SHP77 (cell line): ENCODE measurements at regions not wholly inside any gene's neighbourhood (a gene's known extent, or its start where the extent isn't known, plus 50 kb on each side); places are given as distances from the start of the nearest gene placed in this dataset.
"Not testable (repeated sequence)": the region's sequence is repeated elsewhere in the genome, so short reads cannot be mapped to it uniquely, and the experiment has no call there.

Source experiments
- DNase-seq, 2 experiments: peaks; one replicate each; lab custom pipeline; 2025; lab: John Stamatoyannopoulos, UW

GRCh38 chr14:103186909-103187586, 63.8 kb downstream of the TNFAIP2 start:
- no peak for DNase-seq

GRCh38 chr14:103187911-103188310, 64.7 kb downstream of the TNFAIP2 start:
- no peak for DNase-seq

GRCh38 chr14:103188810-103189480, 65.7 kb downstream of the TNFAIP2 start:
- DNase-seq: no peak

- no peak for DNase-seq
These were observed 66.5 kb downstream of the TNFAIP2 start for GRCh38 chr14:103189481-103190470.

- DNase-seq: no peak
These were observed 67.5 kb downstream of the TNFAIP2 start for GRCh38 chr14:103190741-103191140.

GRCh38 chr14:103191844-103192243, 68.6 kb downstream of the TNFAIP2 start:
- no peak for DNase-seq

- no peak for DNase-seq
These were observed 69.1 kb downstream of the TNFAIP2 start for GRCh38 chr14:103192246-103192840.

GRCh38 chr14:103192861-103193260, 69.6 kb downstream of the TNFAIP2 start:
- DNase-seq: not testable (repeated sequence)

- DNase-seq: not testable (repeated sequence)
These were observed 70.2 kb downstream of the TNFAIP2 start for GRCh38 chr14:103193491-103193890.

- no peak for DNase-seq
These were observed 71.2 kb downstream of the TNFAIP2 start for GRCh38 chr14:103194256-103195045.

GRCh38 chr14:103195828-103196615, 72.8 kb downstream of the TNFAIP2 start:
- no peak for DNase-seq

- DNase-seq: no peak
These were observed 73.5 kb downstream of the TNFAIP2 start for GRCh38 chr14:103196716-103197115.

- no peak for DNase-seq
These were observed 75.2 kb downstream of the TNFAIP2 start for GRCh38 chr14:103198131-103199105.

- DNase-seq: no peak
These were observed 75.9 kb downstream of the TNFAIP2 start for GRCh38 chr14:103199124-103199523.

- DNase-seq: no peak
These were observed 78.5 kb downstream of the TNFAIP2 start for GRCh38 chr14:103201801-103202200.

- no peak for DNase-seq
These were observed 81.7 kb downstream of the TNFAIP2 start for GRCh38 chr14:103204852-103205540.

GRCh38 chr14:103205541-103205906, 82.3 kb downstream of the TNFAIP2 start:
- DNase-seq: no peak

GRCh38 chr14:103206023-103206481, 82.8 kb downstream of the TNFAIP2 start:
- no peak for DNase-seq
